ENCODE measurements at regions not wholly inside any gene's neighbourhood (a gene's known extent, or its start where the extent isn't known, plus 50 kb on each side); places are given as distances from the start of the nearest gene placed in this dataset.

- POLR2A ChIA-PET = no interaction called here
- Histone ChIP-seq H3K4me3 (ENCODE audit: low read depth in 2 of 2, low read length in 2 of 2) (no peak overlapping the region), H3K27ac (ENCODE audit: low read length) (no peak overlapping the region), H3K9me3 (ENCODE audit: control insufficient read depth, insufficient read depth, low read depth, low read length) (no peaks in the 10 kb centered on the region), H3K36me3 (ENCODE audit: control insufficient read depth, insufficient read depth, low read length) (no peaks in the 10 kb centered on the region), H3K4me1 (ENCODE audit: control insufficient read depth, insufficient read depth, low read length) (no peaks in the 10 kb centered on the region), H3K27me3 (ENCODE audit: control insufficient read depth, insufficient read depth, low read length) (no peaks in the 10 kb centered on the region)
- DNase-seq (ENCODE audit: low read depth, low spot score) (no peak), ATAC-seq (no peak)
- TF ChIP-seq CTCF (IDR thresholded peaks at IDR 0.05) = no peak
- TF ChIP-seq TCF7L2 (IDR thresholded peaks at IDR 0.05; ENCODE audit: low read depth, low read length) = no peak
- TF ChIP-seq REST (IDR thresholded peaks at IDR 0.05; ENCODE audit: insufficient read depth in 1 of 2, low read depth in 2 of 2, low read length in 1 of 2) = no peak
- TF ChIP-seq POLR2AphosphoS5 (IDR thresholded peaks at IDR 0.05; ENCODE audit: low read depth, low read length) = no peak
- no peak for TF ChIP-seq SIN3A (IDR thresholded peaks at IDR 0.05; ENCODE audit: borderline replicate concordance, insufficient read depth, low read depth, low read length)
- in situ Hi-C loops (cut with HindIII; ENCODE audit: low pct_unique_long_range_greater_than_20kb, low sequenced_read_pairs) = no loop called here
- CTCF ChIA-PET = no interaction called here
- BruUV-seq (replicated peaks) = no TSS peak
- intact Hi-C loops (cut with micrococcal nuclease; ENCODE audit: unreplicated experiment) = no loop called here
These were observed 328.1 kb downstream of the ATP23 start for GRCh38 chr12:58269476-58269875.

GRCh38 chr12:58270966-58271705 is 329.8 kb downstream of the ATP23 start:
- H3K27me3 ChIP-seq (ENCODE audit: control insufficient read depth, insufficient read depth, low read length) = no peaks in the 10 kb centered on the region
- TF ChIP-seq TCF7L2 (IDR thresholded peaks at IDR 0.05; ENCODE audit: low read depth, low read length) = no peak
- TF ChIP-seq POLR2AphosphoS5 (IDR thresholded peaks at IDR 0.05; ENCODE audit: low read depth, low read length) = no peak
- no peak for TF ChIP-seq CTCF (IDR thresholded peaks at IDR 0.05)
- no peak for TF ChIP-seq REST (IDR thresholded peaks at IDR 0.05; ENCODE audit: insufficient read depth in 1 of 2, low read depth in 2 of 2, low read length in 1 of 2)
- no peak for TF ChIP-seq SIN3A (IDR thresholded peaks at IDR 0.05; ENCODE audit: borderline replicate concordance, insufficient read depth, low read depth, low read length)
- no peaks in the 10 kb centered on the region for H3K36me3 ChIP-seq (ENCODE audit: control insufficient read depth, insufficient read depth, low read length)
- ATAC-seq (no peak), DNase-seq (ENCODE audit: low read depth, low spot score) (no peak)
- H3K4me1 ChIP-seq (ENCODE audit: control insufficient read depth, insufficient read depth, low read length) = no peaks in the 10 kb centered on the region
- BruUV-seq (replicated peaks) = no TSS peak
- intact Hi-C loops (cut with micrococcal nuclease; ENCODE audit: unreplicated experiment) = no loop called here
- CTCF ChIA-PET = no interaction called here
- in situ Hi-C loops (cut with HindIII; ENCODE audit: low pct_unique_long_range_greater_than_20kb, low sequenced_read_pairs) = no loop called here
- POLR2A ChIA-PET = no interaction called here
- H3K9me3 ChIP-seq (ENCODE audit: control insufficient read depth, insufficient read depth, low read depth, low read length) = no peaks in the 10 kb centered on the region
- H3K27ac ChIP-seq (ENCODE audit: low read length) = no peak overlapping the region
- no peak overlapping the region for H3K4me3 ChIP-seq (ENCODE audit: low read depth in 2 of 2, low read length in 2 of 2)

Measured in Panc1 (cell line).